ENCODE measurements at regions not wholly inside any gene's neighbourhood (a gene's known extent, or its start where the extent isn't known, plus 50 kb on each side); places are given as distances from the start of the nearest gene placed in this dataset.

- no peak overlapping the region for H2AFZ ChIP-seq (ENCODE audit: insufficient read depth, low read depth, low read length, poor library complexity, severe bottlenecking)
- Mint-ChIP-seq H3K27me3 (no peaks in the 10 kb centered on the region), H3K27ac (no peak overlapping the region), H3K9me3 (ENCODE audit: insufficient read depth) (no peaks in the 10 kb centered on the region), H3K4me3 (no peak overlapping the region), H3K4me1 (no peaks in the 10 kb centered on the region)
- no peaks in the 10 kb centered on the region for H3K27me3 ChIP-seq (replicated peaks in 1 of 4; ENCODE audit: control extremely low read depth in 1 of 4, control insufficient read depth in 3 of 4, insufficient read depth in 4 of 4, low read length in 3 of 4)
- no CpG with 5 or more reads among the region's 2 CpGs for WGBS (ENCODE audit: insufficient coverage)
- TF ChIP-seq EZH2 (IDR thresholded peaks at IDR 0.05; ENCODE audit: borderline replicate concordance, insufficient read depth, low read depth, low read length, poor library complexity, severe bottlenecking) = no peak
- no peak for TF ChIP-seq CTCF (IDR thresholded peaks at IDR 0.05)
- POLR2A ChIA-PET = no interaction called here
- intact Hi-C loops (cut with micrococcal nuclease) = no loop called here
- CTCF ChIA-PET = no interaction called here
- no peak overlapping the region for H3K9ac ChIP-seq (ENCODE audit: low read length)
- no peak for ATAC-seq (ENCODE audit: low read depth)
- no peaks in the 10 kb centered on the region for H4K20me1 ChIP-seq (ENCODE audit: control insufficient read depth, insufficient read depth, low read length, poor library complexity, severe bottlenecking)
- no peaks in the 10 kb centered on the region for H3K4me1 ChIP-seq (ENCODE audit: control insufficient read depth in 2 of 2, insufficient read depth in 2 of 2, low read length in 2 of 2)
- no peak overlapping the region for H3K27ac ChIP-seq (ENCODE audit: low read length in 2 of 2)
- H3K9me3 ChIP-seq (ENCODE audit: control extremely low read depth in 1 of 3, control insufficient read depth in 2 of 3, insufficient read depth in 1 of 3, low read length in 2 of 3) = no peaks in the 10 kb centered on the region
- no peak for DNase-seq
- no peak overlapping the region for H3K4me2 ChIP-seq (replicated peaks; ENCODE audit: low read depth, low read length, poor library complexity, severe bottlenecking)
- H3K36me3 ChIP-seq (replicated peaks in 1 of 2; ENCODE audit: control extremely low read depth in 1 of 2, control insufficient read depth in 1 of 2, extremely low read depth in 1 of 2, insufficient read depth in 2 of 2, low read length in 1 of 2) = no peaks in the 10 kb centered on the region
- H3K4me3 ChIP-seq (ENCODE audit: control extremely low read depth in 1 of 5, extremely low read depth in 1 of 5, insufficient read depth in 1 of 5, low read depth in 2 of 5, low read length in 4 of 5) = no peak overlapping the region
- H3K79me2 ChIP-seq (ENCODE audit: control insufficient read depth, insufficient read depth, low read length) = no peaks in the 10 kb centered on the region
Observed at GRCh38 chr3:67305160-67305559, 307.1 kb downstream of the KBTBD8 start.

- Histone ChIP-seq H3K79me2 (ENCODE audit: control insufficient read depth, insufficient read depth, low read length) (no peaks in the 10 kb centered on the region), H3K4me2 (replicated peaks; ENCODE audit: low read depth, low read length, poor library complexity, severe bottlenecking) (no peak overlapping the region), H2AFZ (ENCODE audit: insufficient read depth, low read depth, low read length, poor library complexity, severe bottlenecking) (no peak overlapping the region), H3K9ac (ENCODE audit: low read length) (no peak overlapping the region), H3K4me3 (ENCODE audit: control extremely low read depth in 1 of 5, extremely low read depth in 1 of 5, insufficient read depth in 1 of 5, low read depth in 2 of 5, low read length in 4 of 5) (no peak overlapping the region), H3K4me1 (ENCODE audit: control insufficient read depth in 2 of 2, insufficient read depth in 2 of 2, low read length in 2 of 2) (no peaks in the 10 kb centered on the region), H4K20me1 (ENCODE audit: control insufficient read depth, insufficient read depth, low read length, poor library complexity, severe bottlenecking) (no peaks in the 10 kb centered on the region), H3K27me3 (replicated peaks in 1 of 4; ENCODE audit: control extremely low read depth in 1 of 4, control insufficient read depth in 3 of 4, insufficient read depth in 4 of 4, low read length in 3 of 4) (no peaks in the 10 kb centered on the region), H3K27ac (ENCODE audit: low read length in 2 of 2) (no peak overlapping the region), H3K9me3 (ENCODE audit: control extremely low read depth in 1 of 3, control insufficient read depth in 2 of 3, insufficient read depth in 1 of 3, low read length in 2 of 3) (no peaks in the 10 kb centered on the region), H3K36me3 (replicated peaks in 1 of 2; ENCODE audit: control extremely low read depth in 1 of 2, control insufficient read depth in 1 of 2, extremely low read depth in 1 of 2, insufficient read depth in 2 of 2, low read length in 1 of 2) (no peaks in the 10 kb centered on the region)
- Mint-ChIP-seq H3K9me3 (ENCODE audit: insufficient read depth) (no peaks in the 10 kb centered on the region), H3K4me1 (no peaks in the 10 kb centered on the region), H3K4me3 (no peak overlapping the region), H3K27ac (no peak overlapping the region), H3K27me3 (no peaks in the 10 kb centered on the region)
- POLR2A ChIA-PET = no interaction called here
- TF ChIP-seq EZH2 (IDR thresholded peaks at IDR 0.05; ENCODE audit: borderline replicate concordance, insufficient read depth, low read depth, low read length, poor library complexity, severe bottlenecking) (no peak), CTCF (IDR thresholded peaks at IDR 0.05) (no peak)
- CTCF ChIA-PET = no interaction called here
- no peak for ATAC-seq (ENCODE audit: low read depth)
- 94% methylated on average over 2 of the region's 2 CpGs for WGBS (ENCODE audit: insufficient coverage)
- no peak for DNase-seq
- intact Hi-C loops (cut with micrococcal nuclease) = no loop called here
Observed at GRCh38 chr3:67305922-67306321, 307.8 kb downstream of the KBTBD8 start.
